HepG2 (cell line): ENCODE measurements at regions not wholly inside any gene's neighbourhood (a gene's known extent, or its start where the extent isn't known, plus 50 kb on each side); places are given as distances from the start of the nearest gene placed in this dataset.

Source experiments
- ATAC-seq: fragments of 200-7000 bp; cut with Tn5 transposase; 3 replicates; pipeline ENCODE4 v1.9.1; 2020; ENCODE audit warnings: mild to moderate bottlenecking, moderate library complexity
- BruUV-seq: library from RNA; stranded (reverse); fragments of 400-500 nt; replicated peaks from 2 replicates; lab custom pipeline; 2021; lab: Mats Ljungman, UMichigan
- CTCF ChIA-PET: fragments of 300-600 bp; formaldehyde crosslinking; extraction: SDS; loops from one replicate; lab custom pipeline; 2021; ENCODE audit warnings: low total read pairs, inconsistent platforms, low intra/inter-chr PET ratio; lab: Yijun Ruan, JAX
- POLR2A ChIA-PET: fragments of 350-600 bp; sonication (Branson Sonifier 250); formaldehyde crosslinking; loops from one replicate; lab custom pipeline; 2020; ENCODE audit warnings: antibody characterized with exemption, inconsistent platforms; lab: Yijun Ruan, JAX
- DNase-seq: peaks from one replicate; pipeline ENCODE4 v3.0.0-alpha.2; 2015; ENCODE audit warnings: low spot score
- FAIRE-seq: peaks from 3 replicates; lab custom pipeline; 2011; peaks lifted over from hg19 to GRCh38; lab: Jason Lieb, UNC
- H2AFZ ChIP-seq: one replicate; pipeline ENCODE4 v1.6.1; 2011; ENCODE audit warnings: low read length, inconsistent platforms
- H3K27ac ChIP-seq: fragments of 300-600 bp; 3 replicates; pipeline ENCODE4 v1.8.0; 2011; ENCODE audit warnings: mixed run types, mild to moderate bottlenecking, mixed read lengths, low read length, inconsistent platforms; ENCODE audit not compliant: insufficient read depth; ENCODE audit errors: extremely low read length
- H3K27me3 ChIP-seq, 2 experiments: fragments of 200-600 bp in 1 of 2; 2 replicates in 1 of 2; 3 replicates in 1 of 2; pipeline versions ENCODE4 v1.6.0 to v1.8.0; 2011; ENCODE audit warnings: low read length in 2 of 2, mild to moderate bottlenecking in 2 of 2, moderate library complexity in 2 of 2, inconsistent platforms in 1 of 2; ENCODE audit not compliant: insufficient read depth in 2 of 2, control insufficient read depth in 1 of 2
- H3K36me3 ChIP-seq, 2 experiments: fragments of 200-600 bp in 1 of 2; replicated peaks in 1 of 2; 2 replicates in 1 of 2; 3 replicates in 1 of 2; pipeline versions ENCODE4 v1.5.1 to v1.8.0; 2011; ENCODE audit warnings: low read length in 2 of 2, inconsistent platforms in 1 of 2; ENCODE audit not compliant: insufficient read depth in 2 of 2, control insufficient read depth in 1 of 2
- H3K4me1 ChIP-seq: 2 replicates; pipeline ENCODE4 v1.5.1; 2012; ENCODE audit warnings: low read length, inconsistent platforms; ENCODE audit not compliant: insufficient read depth
- H3K4me2 ChIP-seq: 2 replicates; pipeline ENCODE4 v1.6.0; 2011; ENCODE audit warnings: low read depth, low read length, inconsistent platforms
- H3K4me3 ChIP-seq, 3 experiments: fragments of 200-600 bp in 1 of 3; sonication (generic), shearing (Covaris generic) in 1 of 3; replicated peaks in 1 of 3; 2 replicates each; pipeline ENCODE4 v1.5.1; 2011 to 2016; ENCODE audit warnings: low read length in 3 of 3, inconsistent platforms in 2 of 3, low read depth in 2 of 3, mild to moderate bottlenecking in 2 of 3, control low read depth in 1 of 3, mixed read lengths in 1 of 3; ENCODE audit not compliant: insufficient read depth in 1 of 3
- H3K79me2 ChIP-seq: one replicate; pipeline ENCODE4 v1.6.1; 2011; ENCODE audit warnings: low read length, inconsistent platforms; ENCODE audit not compliant: insufficient read depth
- H3K9ac ChIP-seq: 2 replicates; pipeline ENCODE4 v1.6.0; 2011; ENCODE audit warnings: mild to moderate bottlenecking, low read depth, low read length, inconsistent platforms; ENCODE audit not compliant: insufficient read depth
- H3K9me3 ChIP-seq: 2 replicates; pipeline ENCODE4 v1.5.1; 2012; ENCODE audit warnings: mild to moderate bottlenecking, low read length
- H4K20me1 ChIP-seq: 2 replicates; pipeline ENCODE4 v1.6.0; 2011; ENCODE audit warnings: inconsistent platforms, mild to moderate bottlenecking, low read length, moderate library complexity; ENCODE audit not compliant: insufficient read depth
- CBX2 ChIP-seq, 2 experiments: fragments of 200-600 bp in 1 of 2; sonication (generic); formaldehyde crosslinking in 1 of 2; IDR thresholded peaks; 2 replicates each; pipeline versions ENCODE4 v1.7.0 to v1.8.1; 2018 to 2022; ENCODE audit warnings: low read depth in 2 of 2, low read length in 1 of 2, mild to moderate bottlenecking in 1 of 2, missing genetic modification reagents in 1 of 2
- CHD2 ChIP-seq: IDR thresholded peaks from 2 replicates; pipeline ENCODE4 v1.6.1; 2011; ENCODE audit warnings: low read depth, low read length, improper control_type of control experiment
- DPF2 ChIP-seq: sonication (generic); formaldehyde crosslinking; IDR thresholded peaks from 2 replicates; pipeline ENCODE4 v1.4.0; 2020; ENCODE audit warnings: mild to moderate bottlenecking, low read depth, missing genetic modification reagents, borderline replicate concordance
- MXD4 ChIP-seq: IDR thresholded peaks from 2 replicates; pipeline ENCODE4 v1.6.1; 2016; ENCODE audit warnings: mild to moderate bottlenecking, missing biosample characterization, missing genetic modification reagents
- MZF1 ChIP-seq: sonication (generic); formaldehyde crosslinking; IDR thresholded peaks from 2 replicates; pipeline ENCODE4 v1.8.1; 2023; ENCODE audit warnings: mild to moderate bottlenecking, missing genetic modification reagents, borderline replicate concordance
- PTBP1 ChIP-seq: fragments of 200-400 bp; formaldehyde crosslinking; IDR thresholded peaks from 2 replicates; pipeline ENCODE4 v1.6.1; 2018; ENCODE audit warnings: low read length, low read depth; ENCODE audit not compliant: poor library complexity, severe bottlenecking
- SRF ChIP-seq: IDR thresholded peaks from 2 replicates; pipeline ENCODE4 v1.6.1; 2011; ENCODE audit warnings: mild to moderate bottlenecking, low read depth, low read length, moderate library complexity
- ZMYM2 ChIP-seq: sonication (generic); formaldehyde crosslinking; IDR thresholded peaks from 2 replicates; pipeline ENCODE4 v1.8.0; 2022; ENCODE audit warnings: mild to moderate bottlenecking, missing genetic modification reagents
- ZNF205 ChIP-seq: IDR thresholded peaks from 2 replicates; pipeline ENCODE4 v1.6.1; 2018; ENCODE audit warnings: missing biosample characterization, missing genetic modification reagents
- ZNF512 ChIP-seq: sonication (generic); formaldehyde crosslinking; IDR thresholded peaks from 2 replicates; pipeline ENCODE4 v1.4.0; 2020; ENCODE audit warnings: mild to moderate bottlenecking, missing genetic modification reagents
- ZNF580 ChIP-seq: IDR thresholded peaks from 2 replicates; pipeline ENCODE4 v1.6.1; 2016; ENCODE audit warnings: low read depth, borderline replicate concordance
- ZNF781 ChIP-seq: sonication (generic); formaldehyde crosslinking; IDR thresholded peaks from 2 replicates; pipeline ENCODE4 v1.5.1; 2020; ENCODE audit warnings: borderline replicate concordance, mild to moderate bottlenecking, missing genetic modification reagents; ENCODE audit errors: not compliant biosample characterization
- ZZZ3 ChIP-seq: sonication (generic); formaldehyde crosslinking; IDR thresholded peaks from 2 replicates; pipeline ENCODE4 v1.4.0; 2020; ENCODE audit warnings: missing genetic modification reagents, mild to moderate bottlenecking, borderline replicate concordance
- WGBS: methylation state at CpG from one replicate; pipeline ENCODE4 v1.1.6; 2017; ENCODE audit warnings: low lambda C conversion rate; 5-methylcytosine and 5-hydroxymethylcytosine counted together
- in situ Hi-C: cut with HindIII; loops from 2 replicates; pipeline ENCODE4 v1.10.0; 2017; ENCODE audit warnings: low pct_unique_long_range_greater_than_20kb; ENCODE audit not compliant: extremely low pct_ligation_motif_present
- intact Hi-C: fragments of 100-400 bp; cut with micrococcal nuclease; formaldehyde crosslinking; loops from one replicate; pipeline ENCODE4 v1.10.0; 2022; ENCODE audit not compliant: unreplicated experiment

- ChIA-PET POLR2A (no interaction called here), CTCF (no interaction called here)
- Histone ChIP-seq H3K27me3 (no peaks in the 10 kb centered on the region), H2AFZ (no peak overlapping the region), H3K4me2 (no peak overlapping the region), H3K4me3 (no peak overlapping the region), H3K9ac (no peak overlapping the region), H3K36me3 (no peaks in the 10 kb centered on the region), H4K20me1 (no peaks in the 10 kb centered on the region), H3K79me2 (no peaks in the 10 kb centered on the region), H3K27ac (no peak overlapping the region), H3K4me1 (no peaks in the 10 kb centered on the region), H3K9me3 (peaks cover 97% of the 10 kb centered on the region)
- BruUV-seq: no TSS peak
- FAIRE-seq (no peak), DNase-seq (no peak), ATAC-seq (no peak)
- no peak for TF ChIP-seq CHD2
- no peak for TF ChIP-seq CBX2 (IDR thresholded peaks at IDR 0.05; ENCODE audit: low read depth, low read length)
- no peak for TF ChIP-seq CBX2 (CRISPR knock-in tag; IDR thresholded peaks at IDR 0.05; ENCODE audit: low read depth)
- no peak for TF ChIP-seq PTBP1
- intact Hi-C loops (no loop called here), in situ Hi-C loops (no loop called here)
- 2% methylated on average over 3 of the region's 3 CpGs for WGBS
Observed at GRCh38 chr14:26896447-26896846, 298.6 kb upstream of the NOVA1 start.

GRCh38 chr14:26897196-26897595 lies 299.4 kb upstream of the NOVA1 start:
- BruUV-seq: no TSS peak
- H3K36me3 ChIP-seq: no peaks in the 10 kb centered on the region
- H4K20me1 ChIP-seq: no peaks in the 10 kb centered on the region
- no peaks in the 10 kb centered on the region for H3K27me3 ChIP-seq
- ChIA-PET POLR2A (no interaction called here), CTCF (no interaction called here)
- no peak overlapping the region for H3K4me3 ChIP-seq
- in situ Hi-C loops: no loop called here
- no peaks in the 10 kb centered on the region for H3K79me2 ChIP-seq
- peaks cover 96% of the 10 kb centered on the region for H3K9me3 ChIP-seq
- H3K9ac ChIP-seq: no peak overlapping the region
- FAIRE-seq: no peak
- H3K27ac ChIP-seq: no peak overlapping the region
- no peak overlapping the region for H3K4me2 ChIP-seq
- intact Hi-C loops: no loop called here
- no peak for ATAC-seq
- no peaks in the 10 kb centered on the region for H3K4me1 ChIP-seq
- no peak for DNase-seq
- H2AFZ ChIP-seq: no peak overlapping the region
- TF ChIP-seq ZNF205 (CRISPR knock-in tag): no peak
- no peak for TF ChIP-seq SRF
- TF ChIP-seq ZNF512: no peak
- no peak for TF ChIP-seq MZF1
- TF ChIP-seq ZNF781 (CRISPR knock-in tag): no peak
- no peak for TF ChIP-seq ZMYM2 (CRISPR knock-in tag)
- no peak for TF ChIP-seq ZZZ3 (CRISPR knock-in tag)
- no peak for TF ChIP-seq DPF2 (CRISPR knock-in tag)
- no peak for TF ChIP-seq ZNF580
- no peak for TF ChIP-seq MXD4 (CRISPR knock-in tag)
